ENCODE measurements at regions not wholly inside any gene's neighbourhood (a gene's known extent, or its start where the extent isn't known, plus 50 kb on each side); places are given as distances from the start of the nearest gene placed in this dataset.
"Not testable (repeated sequence)": the region's sequence is repeated elsewhere in the genome, so short reads cannot be mapped to it uniquely, and the experiment has no call there.

DNA sequence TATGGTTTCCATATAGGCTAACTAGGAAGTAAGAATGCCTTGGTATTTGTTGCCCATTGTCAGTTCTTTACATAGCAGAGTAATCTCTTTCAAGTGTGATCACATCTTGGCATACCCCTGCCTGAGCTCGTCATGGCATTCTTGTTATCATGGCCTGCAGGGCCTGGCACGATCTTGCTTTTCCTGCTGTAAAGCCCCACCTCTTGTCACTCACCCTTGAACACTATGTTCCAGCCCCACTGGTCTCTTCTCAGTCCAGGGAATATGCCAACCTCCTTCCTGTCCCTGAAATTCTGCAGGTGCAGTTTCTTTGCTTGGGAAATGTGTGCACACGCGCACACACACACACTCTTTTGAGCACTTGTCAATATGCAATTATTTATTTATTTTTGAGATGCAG, 250.2 kb upstream of the DMRT1 start:
- no peak for DNase-seq

DNA sequence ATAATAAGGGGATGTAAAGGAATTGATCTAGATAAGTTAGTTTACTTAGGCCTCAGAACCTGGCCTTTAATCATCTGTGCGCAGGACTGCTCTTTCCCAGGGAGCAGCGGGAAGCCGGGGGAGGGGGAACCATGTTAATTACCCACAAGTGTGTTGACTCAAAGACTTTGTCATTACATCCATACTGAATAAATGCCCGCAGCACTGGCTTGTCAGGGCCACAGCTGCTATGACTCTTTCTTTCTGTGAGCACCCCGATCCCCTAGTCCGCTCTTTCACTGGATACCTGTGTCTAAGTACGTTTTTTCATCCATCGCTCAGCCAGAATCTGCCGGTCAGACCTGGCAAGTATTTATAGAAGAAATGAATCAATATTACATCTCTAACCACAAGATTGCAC, 249.3 kb upstream of the DMRT1 start:
- no peak for DNase-seq

GRCh38 chr9:592733-593132, 248.8 kb upstream of the DMRT1 start:
- no peak for DNase-seq

DNA sequence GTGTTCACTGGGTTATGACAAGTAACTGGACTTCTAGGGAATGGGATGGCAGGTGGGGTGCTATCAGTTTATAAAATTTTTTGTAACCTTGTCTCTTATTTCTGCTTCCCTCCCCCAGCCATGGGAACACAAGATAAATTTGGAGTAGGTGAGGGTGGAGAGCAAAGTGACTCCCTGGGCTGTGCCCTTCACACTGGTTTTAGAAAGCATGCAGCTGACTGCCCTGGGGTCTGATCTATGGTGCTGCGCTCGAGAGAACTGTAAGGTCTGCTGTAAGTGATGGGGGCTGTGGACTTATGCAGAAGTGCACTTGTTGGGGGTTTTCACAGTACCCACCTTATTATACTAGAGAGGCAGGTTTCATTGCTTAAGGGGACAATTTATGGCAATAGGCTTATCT, 247.7 kb upstream of the DMRT1 start:
- no peak for DNase-seq

DNA sequence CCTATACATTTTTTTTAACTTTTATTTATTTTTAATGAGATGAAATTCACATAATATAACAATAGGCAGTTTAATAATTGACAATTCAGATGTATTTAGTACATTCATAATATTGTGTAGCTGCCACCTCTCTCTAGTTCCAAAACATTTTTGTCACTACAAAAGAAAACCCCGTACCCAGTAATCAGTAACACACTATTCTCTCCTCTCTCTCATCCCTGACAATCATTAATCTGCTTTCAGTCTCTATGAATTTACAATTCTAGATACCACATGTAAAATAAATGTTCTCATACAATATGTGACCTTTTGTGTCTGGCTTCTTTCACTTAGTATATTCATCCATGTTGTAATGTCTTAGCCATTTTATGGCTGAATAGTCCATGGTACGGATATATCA, 244.8 kb upstream of the DMRT1 start:
- DNase-seq: no peak

DNA sequence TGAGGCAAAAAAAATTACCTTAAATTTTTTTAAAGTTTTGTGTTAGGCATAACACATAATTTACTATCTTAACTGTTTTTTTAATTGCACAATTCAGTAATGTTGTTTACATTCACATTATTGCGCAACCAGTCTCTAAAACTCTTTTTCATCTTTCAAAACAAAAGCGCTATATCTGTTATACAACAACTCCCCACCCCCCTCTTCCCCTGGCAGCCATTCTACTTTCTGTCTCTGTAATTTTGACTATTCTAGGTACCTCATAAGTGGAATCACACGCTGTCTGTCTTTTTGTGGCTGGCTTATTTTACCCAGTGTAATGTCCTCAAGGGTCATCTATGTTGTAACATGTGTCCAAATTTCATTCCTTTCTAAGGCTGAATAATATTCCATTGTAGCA, 241.5 kb upstream of the DMRT1 start:
- no peak for DNase-seq

- no peak for DNase-seq
Observed at GRCh38 chr9:602716-603115, 238.8 kb upstream of the DMRT1 start.

DNA sequence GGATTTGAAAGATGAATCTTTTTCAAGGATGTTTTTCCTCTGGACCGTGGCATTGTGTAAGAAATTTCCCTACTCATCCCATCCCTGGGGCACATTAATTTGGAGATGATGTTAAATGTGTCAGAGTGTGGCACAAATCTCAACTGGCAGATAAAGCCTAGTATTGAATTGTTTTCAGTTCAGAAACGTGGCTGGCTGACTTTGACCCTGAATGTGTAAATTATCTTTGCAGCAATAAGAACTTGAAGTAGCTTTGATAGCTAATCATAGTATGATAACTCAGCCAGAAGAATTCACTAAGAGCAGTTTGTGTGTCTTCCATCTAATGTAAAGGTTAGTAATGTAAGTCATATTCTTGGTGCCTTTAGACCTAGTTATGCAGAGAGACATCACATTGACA, 238.4 kb upstream of the DMRT1 start:
- no peak for DNase-seq

DNA sequence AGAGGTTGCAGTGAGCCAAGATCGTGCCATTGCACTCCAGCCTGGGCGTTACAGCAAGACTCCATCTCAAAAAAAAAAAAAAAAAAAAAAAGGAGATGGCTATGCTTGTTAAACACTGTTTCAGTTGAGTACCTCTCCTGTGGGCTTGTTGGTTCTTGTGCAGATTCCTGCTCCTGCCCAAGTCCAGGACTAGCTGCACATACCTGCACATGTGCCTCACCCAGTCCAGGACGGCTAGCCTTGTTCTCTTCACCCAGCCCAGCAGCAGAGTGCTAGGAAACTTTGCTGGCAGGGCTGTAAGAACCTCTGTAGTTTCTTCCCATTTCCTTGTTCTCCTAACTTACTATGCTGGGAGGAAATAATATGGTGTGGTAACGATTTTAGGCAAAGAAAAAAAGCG, 234.1 kb upstream of the DMRT1 start:
- DNase-seq: no peak

- peak; percentile 12 for DNase-seq
Observed at GRCh38 chr9:613771-614347, 227.6 kb upstream of the DMRT1 start.

GRCh38 chr9:614431-614830, 227.1 kb upstream of the DMRT1 start:
- DNase-seq: no peak

DNA sequence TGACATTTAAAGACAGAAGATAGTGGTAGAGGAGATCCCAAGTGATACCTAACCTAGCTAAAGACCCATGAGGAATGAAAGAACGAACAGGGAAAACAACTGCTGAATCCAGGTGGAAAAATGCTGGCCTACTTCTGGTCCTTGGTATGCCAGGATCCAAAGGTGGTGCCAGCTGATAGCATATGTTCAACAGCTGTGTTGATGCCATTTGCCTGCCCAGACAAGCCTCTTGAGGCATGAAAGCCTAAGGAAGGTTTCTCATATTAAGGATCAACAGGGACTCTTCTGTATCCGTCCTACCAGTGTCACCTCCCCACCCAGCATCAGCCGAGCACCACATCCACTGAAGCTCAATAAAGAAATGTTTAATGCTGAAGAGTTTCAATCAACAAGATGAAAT, 225.7 kb upstream of the DMRT1 start:
- no peak for DNase-seq

DNA sequence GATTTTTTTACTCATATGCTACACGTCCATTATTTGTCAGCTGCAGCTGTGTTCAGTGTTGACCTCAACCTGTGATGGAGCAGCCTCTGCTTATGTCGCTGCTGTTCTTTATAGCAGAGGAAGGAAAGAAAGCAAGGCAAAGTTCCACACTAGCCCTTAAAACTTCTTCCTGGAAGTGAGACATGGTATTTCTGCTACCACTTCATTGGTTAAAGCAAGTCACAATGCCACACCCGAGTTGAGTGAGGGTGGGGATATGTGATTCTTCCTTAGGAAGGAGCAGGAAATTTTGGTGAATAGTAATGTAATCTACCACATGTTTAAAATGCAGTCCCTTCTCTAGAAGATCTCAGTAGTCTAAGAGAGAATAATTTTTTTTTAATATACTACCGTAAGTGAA, 224.8 kb upstream of the DMRT1 start:
- DNase-seq: no peak

DNA sequence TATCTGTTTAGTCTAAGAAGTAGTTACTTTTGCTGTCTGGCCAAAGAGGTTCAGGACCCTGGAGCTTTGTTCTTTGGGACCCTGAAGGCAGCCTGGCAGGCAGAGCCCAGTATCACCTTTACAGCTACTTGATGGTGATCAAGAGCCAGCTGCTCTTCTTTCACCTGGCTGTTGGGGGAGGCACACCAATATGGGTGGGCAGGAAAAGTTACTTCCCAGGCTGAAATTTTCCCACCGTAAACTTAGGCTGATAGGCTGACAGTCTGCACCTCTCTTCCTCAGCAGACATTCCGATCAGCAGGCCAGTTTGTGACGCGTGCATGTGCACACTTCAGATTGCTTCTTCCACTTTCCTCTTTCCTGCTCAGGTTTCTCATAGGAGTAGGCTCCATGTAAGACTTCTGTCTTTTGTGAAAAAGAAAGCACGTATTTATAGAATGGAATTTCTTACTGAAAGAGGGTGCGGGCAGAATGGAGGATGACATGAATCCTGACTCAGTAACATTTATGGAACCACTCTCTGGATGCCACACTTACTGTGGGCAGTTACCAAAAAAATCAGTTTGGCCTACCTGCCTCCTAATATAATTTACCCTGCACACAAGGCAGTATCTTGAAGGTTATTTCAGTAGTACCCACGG, 223.9 kb upstream of the DMRT1 start:
- DNase-seq: no peak

DNA sequence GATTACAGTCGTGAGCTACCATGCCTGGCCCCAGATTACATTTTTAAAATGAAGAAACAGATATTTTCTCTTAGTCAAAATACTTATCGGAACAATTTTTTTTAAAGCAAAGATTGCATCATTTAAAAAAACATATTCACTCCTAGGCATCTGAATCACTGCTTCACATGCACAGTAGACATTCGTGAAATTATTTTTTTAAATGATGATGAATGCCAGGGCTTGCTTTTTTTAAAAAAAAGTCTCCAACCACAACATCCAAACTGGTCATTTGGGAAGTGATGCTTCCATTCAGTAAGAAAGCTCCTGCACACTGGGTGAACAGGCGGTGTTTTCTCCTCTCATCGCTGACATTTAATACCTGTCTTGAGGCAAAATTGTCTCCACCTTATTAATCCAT, 223.0 kb upstream of the DMRT1 start:
- DNase-seq: no peak

GRCh38 chr9:621201-621855, 220.2 kb upstream of the DMRT1 start:
- no peak for DNase-seq

DNA sequence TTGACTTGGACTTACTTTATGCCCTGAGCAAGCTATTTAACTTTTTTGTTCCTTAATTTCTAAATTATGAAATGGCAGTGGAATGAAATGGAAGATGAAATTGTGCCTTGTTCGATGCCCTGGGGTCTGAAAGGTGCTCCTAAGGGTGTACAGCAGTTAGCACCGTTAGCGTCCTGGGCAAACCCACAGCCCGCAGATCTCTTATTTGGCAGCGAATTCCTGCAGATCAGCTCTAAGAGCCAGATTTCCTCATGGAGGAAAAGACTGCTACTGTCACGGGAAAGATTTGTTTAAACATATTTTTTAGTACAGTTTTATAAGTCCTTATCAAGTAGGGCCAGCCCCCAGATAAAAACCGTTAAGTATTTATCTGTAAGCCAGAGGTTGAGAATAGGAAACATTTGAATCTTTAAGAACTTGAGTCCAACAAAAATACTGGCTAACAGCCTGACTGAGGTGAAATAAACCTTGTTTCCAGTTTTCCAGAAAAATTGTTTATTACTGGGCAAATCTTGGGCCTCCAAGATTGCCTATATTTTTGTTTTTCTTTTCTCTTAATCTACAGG, 216.5 kb upstream of the DMRT1 start:
- no peak for DNase-seq

DNA sequence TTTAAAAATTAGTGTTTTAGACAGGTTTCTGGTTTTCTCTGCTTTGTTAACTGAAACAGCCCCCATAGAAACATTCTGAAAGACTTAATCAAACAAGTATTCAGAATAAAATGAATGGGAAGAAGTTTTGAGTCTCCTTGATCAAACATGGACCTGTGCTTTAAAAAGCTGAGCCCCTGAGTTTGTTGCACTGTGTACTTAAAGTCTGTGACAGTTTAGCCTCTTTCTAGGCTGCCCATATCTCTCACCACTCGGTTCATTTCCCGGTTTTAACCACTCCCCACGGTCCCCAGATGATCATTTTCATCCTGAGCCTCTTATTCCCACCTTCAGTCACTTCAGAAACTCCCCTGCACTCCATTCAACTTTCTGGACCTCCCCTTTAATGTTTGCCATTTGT, 215.9 kb upstream of the DMRT1 start:
- no peak for DNase-seq

GRCh38 chr9:626114-626513, 215.4 kb upstream of the DMRT1 start:
- DNase-seq: not testable (repeated sequence)

GRCh38 chr9:626596-626995, 214.9 kb upstream of the DMRT1 start:
- no peak for DNase-seq

- no peak for DNase-seq
Observed at GRCh38 chr9:627336-627970, 214.0 kb upstream of the DMRT1 start.

GRCh38 chr9:629146-629545, 212.4 kb upstream of the DMRT1 start:
- DNase-seq: no peak

GRCh38 chr9:630817-631216, 210.7 kb upstream of the DMRT1 start:
- DNase-seq: no peak

DNA sequence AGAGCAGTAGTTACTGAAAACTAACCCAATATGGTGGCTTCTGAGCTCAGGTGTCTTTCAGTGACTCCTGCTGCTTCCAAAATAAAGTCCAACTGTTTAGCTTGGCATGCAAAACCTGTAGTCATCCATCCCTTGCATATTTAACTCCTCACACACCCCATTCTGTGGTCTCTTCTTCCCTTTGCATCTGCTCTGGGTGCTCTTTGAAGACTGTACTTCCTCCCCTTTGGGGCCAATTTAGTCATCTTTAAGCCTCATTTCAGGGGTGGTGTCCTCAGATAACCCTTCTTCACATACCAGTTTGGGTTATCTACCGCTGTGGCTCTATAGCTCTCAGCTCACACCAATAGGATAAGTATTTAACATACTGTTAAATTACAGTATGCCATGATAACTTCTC, 209.9 kb upstream of the DMRT1 start:
- DNase-seq: no peak

All from NCI-H1436 (cell line).